H1 (cell line): ENCODE measurements at regions not wholly inside any gene's neighbourhood (a gene's known extent, or its start where the extent isn't known, plus 50 kb on each side); places are given as distances from the start of the nearest gene placed in this dataset.

Experiments
- CTCF ChIA-PET: fragments of 300-600 bp; sonication (Branson Sonifier 250); formaldehyde crosslinking; loops from one replicate; lab custom pipeline; 2021; ENCODE audit not compliant: partially characterized antibody; lab: Charles Lee
- POLR2A ChIA-PET: fragments of 300-600 bp; sonication (Branson Sonifier 250); formaldehyde crosslinking; loops from one replicate; lab custom pipeline; 2021; ENCODE audit warnings: inconsistent platforms; ENCODE audit not compliant: partially characterized antibody; lab: Charles Lee
- DNase-seq, 2 experiments: peaks; one replicate each; pipeline versions ENCODE4 v3.0.0 to v3.0.0-alpha.2; 2010 to 2022; ENCODE audit warnings: low spot score in 2 of 2, low read depth in 1 of 2, mixed read lengths in 1 of 2
- FAIRE-seq: peaks from 2 replicates; lab custom pipeline; 2011; peaks lifted over from hg19 to GRCh38; lab: Jason Lieb, UNC
- H2AFZ ChIP-seq: 2 replicates; pipeline ENCODE4 v1.8.1; 2012; ENCODE audit warnings: low read length, inconsistent platforms
- H2AK5ac ChIP-seq: 2 replicates; pipeline ENCODE4 v1.6.1; 2013; ENCODE audit warnings: low read depth, low read length
- H2BK120ac ChIP-seq: replicated peaks from 2 replicates; pipeline ENCODE3; 2013; ENCODE audit warnings: low read depth, low read length, inconsistent platforms
- H2BK12ac ChIP-seq: 2 replicates; pipeline ENCODE4 v1.6.1; 2013; ENCODE audit warnings: low read depth, low read length
- H2BK15ac ChIP-seq: 2 replicates; pipeline ENCODE4 v1.6.1; 2013; ENCODE audit warnings: low read length
- H2BK20ac ChIP-seq: 2 replicates; pipeline ENCODE4 v1.6.1; 2013; ENCODE audit warnings: low read length
- H2BK5ac ChIP-seq: 2 replicates; pipeline ENCODE4 v1.6.1; 2013; ENCODE audit warnings: low read depth, low read length
- H3K14ac ChIP-seq: 2 replicates; pipeline ENCODE4 v1.6.1; 2013; ENCODE audit warnings: inconsistent platforms; ENCODE audit not compliant: insufficient read length
- H3K18ac ChIP-seq: 2 replicates; pipeline ENCODE4 v1.6.1; 2013; ENCODE audit warnings: low read length; ENCODE audit errors: extremely low read depth
- H3K23ac ChIP-seq: 2 replicates; pipeline ENCODE4 v1.6.1; 2013; ENCODE audit warnings: inconsistent platforms; ENCODE audit not compliant: insufficient read length
- H3K23me2 ChIP-seq: 2 replicates; pipeline ENCODE4 v1.6.1; 2013; ENCODE audit warnings: low read depth, low read length
- H3K27ac ChIP-seq: 2 replicates; pipeline ENCODE4 v1.6.1; 2011; ENCODE audit warnings: low read depth, low read length, inconsistent platforms
- H3K27me3 ChIP-seq, 4 experiments: replicated peaks in 1 of 4; 1 replicate in 1 of 4; 2 replicates in 3 of 4; pipeline versions ENCODE4 v1.6.1 to v1.8.1; 2011 to 2013; ENCODE audit warnings: low read length in 3 of 4, mild to moderate bottlenecking in 3 of 4, inconsistent platforms in 2 of 4, mixed read lengths in 2 of 4, moderate library complexity in 1 of 4; ENCODE audit not compliant: control insufficient read depth in 3 of 4, insufficient read depth in 3 of 4; ENCODE audit errors: extremely low read depth in 1 of 4
- H3K36me3 ChIP-seq, 4 experiments: 2 replicates each; pipeline versions ENCODE4 v1.6.1 to v1.8.1; 2011 to 2013; ENCODE audit warnings: mild to moderate bottlenecking in 4 of 4, low read length in 3 of 4, moderate library complexity in 2 of 4, control low read depth in 1 of 4, inconsistent platforms in 1 of 4; ENCODE audit not compliant: insufficient read depth in 4 of 4, control insufficient read depth in 2 of 4
- H3K4ac ChIP-seq: replicated peaks from 2 replicates; pipeline ENCODE3; 2013; ENCODE audit warnings: low read length, low read depth, mixed read lengths, inconsistent platforms; ENCODE audit not compliant: insufficient read length
- H3K4me1 ChIP-seq, 4 experiments: replicated peaks in 1 of 4; 1 replicate in 1 of 4; 2 replicates in 3 of 4; pipeline versions ENCODE4 v1.6.1 to v1.8.1; 2011 to 2013; ENCODE audit warnings: low read length in 3 of 4, inconsistent platforms in 2 of 4, mixed read lengths in 1 of 4; ENCODE audit not compliant: insufficient read depth in 4 of 4, control insufficient read depth in 3 of 4
- H3K4me2 ChIP-seq, 2 experiments: 2 replicates each; pipeline versions ENCODE4 v1.6.1 to v1.8.1; 2011 to 2013; ENCODE audit warnings: low read depth in 2 of 2, low read length in 2 of 2, control low read depth in 1 of 2, inconsistent platforms in 1 of 2, mild to moderate bottlenecking in 1 of 2; ENCODE audit not compliant: insufficient read depth in 1 of 2
- H3K4me3 ChIP-seq, 4 experiments: fragments of 200-600, 300-600 bp in 1 of 4; sonication (generic), shearing (Covaris generic), sonication (Bioruptor Twin) in 1 of 4; 2 replicates each; pipeline versions ENCODE4 v1.5.1 to v1.8.1; 2011 to 2016; ENCODE audit warnings: low read length in 4 of 4, low read depth in 3 of 4, control low read depth in 2 of 4, inconsistent platforms in 2 of 4, mild to moderate bottlenecking in 2 of 4, mixed read lengths in 1 of 4, moderate library complexity in 1 of 4; ENCODE audit not compliant: insufficient read depth in 2 of 4; ENCODE audit errors: extremely low read depth in 1 of 4
- H3K56ac ChIP-seq: replicated peaks from 2 replicates; pipeline ENCODE3; 2013; ENCODE audit warnings: low read depth, mild to moderate bottlenecking, mixed read lengths, low read length, inconsistent platforms; ENCODE audit not compliant: insufficient read length
- H3K79me1 ChIP-seq: 2 replicates; pipeline ENCODE4 v1.6.1; 2013; ENCODE audit warnings: low read depth, low read length, control low read depth
- H3K79me2 ChIP-seq, 2 experiments: 2 replicates each; pipeline versions ENCODE4 v1.6.1 to v1.8.1; 2012 to 2013; ENCODE audit warnings: low read length in 2 of 2, mild to moderate bottlenecking in 2 of 2, inconsistent platforms in 1 of 2; ENCODE audit not compliant: insufficient read depth in 2 of 2, control insufficient read depth in 1 of 2
- H3K9ac ChIP-seq, 4 experiments: replicated peaks in 1 of 4; 1 replicate in 1 of 4; 2 replicates in 3 of 4; pipeline versions ENCODE4 v1.6.1 to v1.8.1; 2011 to 2013; ENCODE audit warnings: low read depth in 3 of 4, low read length in 3 of 4, control low read depth in 2 of 4, mild to moderate bottlenecking in 2 of 4, moderate library complexity in 2 of 4, inconsistent platforms in 1 of 4; ENCODE audit errors: extremely low read depth in 1 of 4
- H3K9me3 ChIP-seq, 2 experiments: 2 replicates each; pipeline versions ENCODE4 v1.6.1 to v1.8.1; 2012 to 2013; ENCODE audit warnings: mild to moderate bottlenecking in 2 of 2, moderate library complexity in 2 of 2, control low read depth in 1 of 2, inconsistent platforms in 1 of 2, low read depth in 1 of 2, low read length in 1 of 2, mixed read lengths in 1 of 2; ENCODE audit not compliant: insufficient read depth in 2 of 2
- H4K20me1 ChIP-seq, 2 experiments: replicated peaks in 1 of 2; 2 replicates each; pipeline versions ENCODE3 to v1.8.1; 2011 to 2013; ENCODE audit warnings: inconsistent platforms in 2 of 2, low read length in 2 of 2, mild to moderate bottlenecking in 1 of 2; ENCODE audit not compliant: insufficient read depth in 2 of 2, control insufficient read depth in 1 of 2
- H4K5ac ChIP-seq: 2 replicates; pipeline ENCODE4 v1.6.1; 2013; ENCODE audit warnings: low read length, low read depth, mixed read lengths, inconsistent platforms; ENCODE audit not compliant: insufficient read length
- H4K8ac ChIP-seq: 2 replicates; pipeline ENCODE4 v1.8.0; 2013; ENCODE audit warnings: mild to moderate bottlenecking, moderate library complexity, low read length, inconsistent platforms; ENCODE audit not compliant: insufficient read depth; ENCODE audit errors: extremely low read depth
- H4K91ac ChIP-seq: replicated peaks from 2 replicates; pipeline ENCODE3; 2013; ENCODE audit warnings: low read length, mixed read lengths, inconsistent platforms; ENCODE audit not compliant: insufficient read length
- HDAC6 ChIP-seq: IDR thresholded peaks from one replicate; pipeline ENCODE4 v1.7.1; 2012; ENCODE audit warnings: low read depth, mild to moderate bottlenecking, inconsistent platforms, low read length, moderate library complexity
- WGBS, 2 experiments: shearing (Covaris generic) in 1 of 2; methylation state at CpG; one replicate each; pipeline versions ENCODE4 v1.1.6 to v1.1.7; 2013 to 2015; ENCODE audit warnings: low lambda C conversion rate in 2 of 2, mixed read lengths in 2 of 2, inconsistent platforms in 1 of 2, low coverage in 1 of 2, missing lambda C conversion rate in 1 of 2; ENCODE audit not compliant: insufficient replicate concordance in 2 of 2, insufficient coverage in 1 of 2, insufficient read length in 1 of 2; ENCODE audit errors: extremely low coverage in 1 of 2, missing lambda C conversion rate in 1 of 2; 5-methylcytosine and 5-hydroxymethylcytosine counted together

DNA sequence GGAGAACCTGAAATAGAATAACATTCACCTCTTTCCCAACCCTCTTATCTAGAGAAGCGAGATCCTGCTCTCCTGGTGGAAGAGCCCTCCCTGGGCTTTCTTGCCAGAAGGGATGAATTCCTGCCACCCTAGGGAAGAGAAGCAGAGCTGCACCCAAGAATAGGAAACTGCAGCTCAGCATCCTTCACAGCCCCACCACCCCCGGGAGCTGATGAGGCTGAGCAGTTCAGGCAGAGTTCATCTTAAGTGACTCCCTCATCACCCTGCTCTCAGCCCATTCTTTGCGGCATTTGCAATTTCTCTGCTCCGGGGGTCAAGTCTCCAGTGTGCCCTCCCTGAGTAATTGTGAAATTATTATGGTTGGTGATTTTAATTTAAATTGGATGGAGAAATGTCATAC, 514.9 kb downstream of the BUD13 start:
- Histone ChIP-seq H4K91ac (no peak overlapping the region), H2BK12ac (no peak overlapping the region), H3K27ac (no peak overlapping the region), H3K14ac (no peak overlapping the region), H3K27me3 (peaks cover 0 to 2% (median 0%) of the 10 kb centered on the region in 4 experiments; a peak in 1 of 7 replicates), H3K23me2 (0 out of 2 replicates have a peak, but pooled peaks cover 2% of the 10 kb centered on the region), H3K56ac (no peak overlapping the region), H3K23ac (no peak overlapping the region), H2BK5ac (no peak overlapping the region), H3K4ac (no peak overlapping the region), H2BK15ac (no peak overlapping the region), H2BK20ac (no peak overlapping the region), H3K4me2 (no peak overlapping the region), H2BK120ac (no peak overlapping the region), H4K8ac (no peak overlapping the region), H3K4me3 (no peak overlapping the region), H3K4me1 (peaks cover 0 to 7% (median 0%) of the 10 kb centered on the region in 4 experiments; a peak in 3 of 7 replicates), H3K79me2 (no peaks in the 10 kb centered on the region), H3K9me3 (no peaks in the 10 kb centered on the region), H3K36me3 (no peaks in the 10 kb centered on the region), H4K20me1 (no peaks in the 10 kb centered on the region), H3K9ac (no peak overlapping the region), H2AFZ (no peak overlapping the region), H4K5ac (no peak overlapping the region), H3K18ac (no peak overlapping the region), H3K79me1 (no peaks in the 10 kb centered on the region), H2AK5ac (no peak overlapping the region)
- ChIA-PET POLR2A (no interaction called here), CTCF (interaction anchor here (1.4 to 2.3 kb wide), 3 partner anchors 10 to 41 kb away, joined by 5 to 8 read pairs (median 7); no protein-coding TSS in a partner anchor)
- DNase-seq: no peak
- no peak for FAIRE-seq
- WGBS, 2 experiments: 88% methylated on average over 4 of the region's 4 CpGs; no CpG with 5 or more reads in 1 of the 2 experiments
- TF ChIP-seq HDAC6: no peak
